C4-2B (cell line): ENCODE measurements at regions not wholly inside any gene's neighbourhood (a gene's known extent, or its start where the extent isn't known, plus 50 kb on each side); places are given as distances from the start of the nearest gene placed in this dataset.
"Not testable (repeated sequence)": the region's sequence is repeated elsewhere in the genome, so short reads cannot be mapped to it uniquely, and the experiment has no call there.

Experiments
- H3K27ac ChIP-seq: fragments of 450-650 bp; 2 replicates; pipeline ENCODE4 v1.5.1; 2017
- ZFX ChIP-seq: fragments of 450-650 bp; IDR thresholded peaks from 2 replicates; pipeline ENCODE4 v1.6.1; 2017
- TF ChIP-seq, protein P1 (sequence below): fragments of 450-650 bp; conservative IDR thresholded peaks from 2 replicates; pipeline ENCODE4 v1.5.1; 2017; ENCODE audit warnings: mild to moderate bottlenecking

DNA sequence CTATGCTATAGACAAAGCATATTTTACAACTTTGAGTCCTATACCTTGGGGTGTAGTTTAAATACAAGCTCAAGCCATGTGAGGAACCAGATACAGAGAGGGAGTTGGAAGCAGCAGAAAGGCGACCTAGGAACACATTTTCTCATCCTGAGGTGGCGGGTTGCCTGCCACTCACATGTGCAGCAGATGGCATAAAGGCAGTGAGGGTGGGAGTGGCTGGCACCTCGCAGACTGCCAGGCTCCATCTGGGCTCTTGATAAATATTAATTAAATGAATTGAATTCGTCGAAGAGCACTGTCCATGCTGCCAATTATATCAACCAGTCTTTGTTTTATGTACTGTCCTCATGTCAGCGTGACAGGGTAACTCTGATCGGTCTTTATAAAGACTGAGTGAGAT, 79.0 kb upstream of the SEMA3C start:
- H3K27ac ChIP-seq, result no peak overlapping the region
- no peak for TF ChIP-seq ZFX
- TF ChIP-seq, protein P1, sequence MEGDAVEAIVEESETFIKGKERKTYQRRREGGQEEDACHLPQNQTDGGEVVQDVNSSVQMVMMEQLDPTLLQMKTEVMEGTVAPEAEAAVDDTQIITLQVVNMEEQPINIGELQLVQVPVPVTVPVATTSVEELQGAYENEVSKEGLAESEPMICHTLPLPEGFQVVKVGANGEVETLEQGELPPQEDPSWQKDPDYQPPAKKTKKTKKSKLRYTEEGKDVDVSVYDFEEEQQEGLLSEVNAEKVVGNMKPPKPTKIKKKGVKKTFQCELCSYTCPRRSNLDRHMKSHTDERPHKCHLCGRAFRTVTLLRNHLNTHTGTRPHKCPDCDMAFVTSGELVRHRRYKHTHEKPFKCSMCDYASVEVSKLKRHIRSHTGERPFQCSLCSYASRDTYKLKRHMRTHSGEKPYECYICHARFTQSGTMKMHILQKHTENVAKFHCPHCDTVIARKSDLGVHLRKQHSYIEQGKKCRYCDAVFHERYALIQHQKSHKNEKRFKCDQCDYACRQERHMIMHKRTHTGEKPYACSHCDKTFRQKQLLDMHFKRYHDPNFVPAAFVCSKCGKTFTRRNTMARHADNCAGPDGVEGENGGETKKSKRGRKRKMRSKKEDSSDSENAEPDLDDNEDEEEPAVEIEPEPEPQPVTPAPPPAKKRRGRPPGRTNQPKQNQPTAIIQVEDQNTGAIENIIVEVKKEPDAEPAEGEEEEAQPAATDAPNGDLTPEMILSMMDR, result no peak

DNA sequence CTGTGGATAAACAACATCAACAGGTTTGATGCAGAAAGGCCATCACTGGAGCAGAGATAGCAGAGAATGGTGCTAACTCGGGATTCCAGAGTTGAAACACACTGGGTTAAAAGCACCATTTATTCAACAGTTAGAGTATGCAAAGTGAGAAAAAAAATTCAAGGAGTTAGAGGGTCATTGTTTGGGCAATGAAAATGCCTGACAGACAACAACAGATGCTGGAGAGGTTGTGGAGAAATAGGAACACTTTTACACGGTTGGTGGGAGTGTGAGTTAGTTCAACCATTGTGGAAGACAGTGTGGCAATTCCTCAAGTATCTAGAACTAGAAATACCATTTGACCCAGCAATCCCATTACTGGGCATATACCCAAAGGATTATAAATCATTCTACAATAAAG, 77.4 kb upstream of the SEMA3C start:
- H3K27ac ChIP-seq, result not testable (repeated sequence)

DNA sequence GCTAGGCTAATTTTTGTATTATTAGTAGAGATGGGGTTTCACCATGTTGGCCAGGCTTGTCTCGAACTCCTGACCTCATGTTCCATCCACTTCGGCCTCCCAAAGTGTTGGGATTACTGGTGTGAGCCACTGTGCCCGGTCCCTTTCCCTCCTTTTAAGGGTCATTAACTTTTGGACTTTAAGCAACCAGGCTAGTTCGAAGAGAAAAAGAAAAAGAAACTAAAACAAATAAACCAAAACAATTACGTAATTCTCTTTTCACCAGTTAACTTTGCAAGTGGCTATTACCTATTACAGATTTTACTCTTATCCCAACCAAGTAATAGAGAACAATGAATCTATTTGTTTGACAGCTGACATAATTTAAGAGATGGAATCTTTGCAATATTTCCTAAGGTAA, 72.8 kb upstream of the SEMA3C start:
- H3K27ac ChIP-seq, result no peak overlapping the region
- TF ChIP-seq ZFX, result no peak
- TF ChIP-seq, protein P1, result no peak

DNA sequence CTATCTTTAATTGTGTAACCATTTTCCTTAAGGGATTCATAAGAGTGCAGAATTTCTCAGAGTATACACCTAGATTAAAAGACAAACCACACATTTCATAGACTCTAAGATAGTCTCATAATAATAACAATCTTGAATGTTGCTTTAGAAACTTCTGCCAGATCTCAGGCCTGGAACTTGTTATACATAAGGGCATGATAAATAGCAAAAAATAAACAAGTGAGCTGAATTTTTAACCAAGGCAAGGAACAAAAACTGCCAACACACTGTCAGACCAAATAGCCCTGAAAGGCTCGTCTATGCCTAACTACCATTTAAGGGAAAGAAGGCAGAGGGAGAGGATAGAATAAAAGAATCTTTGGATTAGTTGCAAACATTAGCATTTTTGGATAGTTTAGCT, 65.8 kb upstream of the SEMA3C start:
- no peak overlapping the region for H3K27ac ChIP-seq
- TF ChIP-seq, protein P1, result no peak
- no peak for TF ChIP-seq ZFX

DNA sequence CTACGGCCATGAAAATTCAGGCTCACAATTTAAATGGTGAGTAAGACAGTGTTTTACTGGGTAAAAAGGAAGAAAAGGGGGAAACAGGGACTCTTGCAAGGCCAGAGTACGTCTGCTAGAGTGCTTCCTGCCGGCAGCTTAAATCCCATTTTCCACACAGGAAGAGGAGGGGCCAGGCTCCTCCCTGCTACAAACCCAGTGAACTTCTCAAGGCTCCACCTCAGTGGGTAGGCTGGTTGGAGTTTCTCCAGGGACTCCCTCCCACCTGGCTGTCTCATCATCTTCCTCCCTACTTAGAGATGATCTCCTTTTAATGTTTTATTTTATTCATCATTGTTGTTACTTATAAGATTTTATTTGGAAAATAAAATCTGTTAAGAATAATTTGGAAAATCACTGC, 62.6 kb upstream of the SEMA3C start:
- TF ChIP-seq, protein P1, result no peak
- TF ChIP-seq ZFX, result no peak
- no peak overlapping the region for H3K27ac ChIP-seq

DNA sequence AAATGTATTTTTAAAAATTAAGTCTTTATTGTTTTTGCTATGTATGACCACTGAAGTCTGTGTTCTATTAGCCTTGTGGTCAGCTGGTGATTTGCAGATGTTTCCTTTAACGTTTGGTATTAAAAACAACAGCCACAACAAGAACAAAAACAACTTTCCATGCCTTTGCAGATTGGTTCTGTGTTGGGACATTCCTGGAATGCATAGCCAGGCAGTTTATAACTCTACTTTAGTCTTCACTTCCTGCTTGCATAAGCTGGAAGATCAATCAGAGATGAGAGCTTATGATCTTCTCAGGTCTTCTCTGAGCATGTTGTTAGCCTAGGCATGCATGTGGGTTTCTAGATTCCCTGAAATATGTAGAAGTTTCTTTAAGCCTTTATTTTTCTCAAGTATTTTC, 58.9 kb upstream of the SEMA3C start:
- H3K27ac ChIP-seq, result no peak overlapping the region
- no peak for TF ChIP-seq ZFX
- TF ChIP-seq, protein P1, result 0 out of 2 replicates have a peak, but pooled peaks have one; percentile 4

DNA sequence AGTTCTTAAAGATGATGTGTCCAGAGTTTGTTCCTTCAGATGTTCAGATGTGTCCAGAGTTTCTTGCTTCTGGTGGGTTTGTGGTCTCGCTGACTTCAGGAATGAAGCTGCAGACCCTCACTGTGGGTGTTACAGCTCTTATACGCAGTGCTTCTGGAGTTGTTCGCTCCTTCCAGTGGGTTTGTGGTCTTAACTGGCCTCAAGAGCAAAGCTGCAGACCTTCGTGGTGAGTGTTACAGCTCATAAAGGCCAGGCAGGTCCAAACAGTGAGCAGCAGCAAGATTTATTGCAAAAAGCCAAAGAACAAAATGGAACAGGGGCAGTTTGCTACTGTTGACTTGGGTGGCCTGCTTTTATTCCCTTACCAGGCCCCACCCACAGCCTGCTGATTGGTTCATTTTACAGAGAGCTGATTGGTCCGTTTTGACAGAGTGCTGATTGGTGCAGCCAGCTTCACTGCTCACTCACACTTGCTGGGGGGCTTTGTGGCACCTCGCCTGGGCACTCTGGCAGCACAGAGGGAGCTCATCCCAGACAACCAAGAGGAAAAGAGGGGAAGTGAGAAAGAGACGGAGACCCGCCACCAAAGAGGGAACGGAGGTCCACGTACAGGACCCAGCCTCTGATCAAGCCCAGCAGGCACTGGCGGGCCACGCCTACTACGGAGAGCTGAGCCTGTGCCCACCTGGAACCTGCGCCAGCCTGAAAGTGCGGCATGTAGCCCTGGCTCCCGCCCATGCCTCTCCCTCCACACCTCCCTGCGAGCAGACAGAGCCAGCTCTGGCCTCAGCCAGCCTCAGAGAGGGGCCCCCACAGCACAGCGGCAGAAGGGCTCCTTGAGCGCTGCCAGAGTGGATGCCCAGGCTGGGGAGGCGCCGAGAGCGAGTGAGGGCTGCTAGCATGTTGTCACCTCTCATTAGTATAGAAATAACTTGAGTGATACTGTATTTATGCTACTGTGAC, 55.8 kb upstream of the SEMA3C start:
- no peak for TF ChIP-seq ZFX
- TF ChIP-seq, protein P1, result no peak

DNA sequence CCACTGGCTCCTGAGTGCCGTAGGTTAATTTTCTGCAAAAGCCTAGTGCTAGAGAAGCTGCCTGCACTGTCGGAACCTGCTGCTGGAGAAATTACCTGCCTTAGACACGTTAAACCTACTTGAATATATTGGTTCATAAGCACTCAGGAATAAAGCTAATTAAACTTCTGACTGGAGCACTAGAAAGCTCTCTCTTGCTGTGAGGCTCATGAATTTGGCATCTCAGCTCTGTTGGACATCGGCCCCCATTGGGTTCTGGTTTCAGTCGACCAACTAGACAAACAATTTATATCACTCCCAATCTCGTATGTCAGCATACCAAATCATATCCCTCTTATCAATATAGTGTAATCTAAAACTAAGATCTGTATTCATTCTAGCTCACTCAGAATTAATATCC, 52.4 kb upstream of the SEMA3C start:
- no peak for TF ChIP-seq ZFX
- TF ChIP-seq, protein P1, result no peak
- H3K27ac ChIP-seq, result no peak overlapping the region

More for the DNA sequence above, 55.8 kb upstream of the SEMA3C start:
- no peak overlapping the region for H3K27ac ChIP-seq
